GM23338 (cell line): ENCODE measurements at regions not wholly inside any gene's neighbourhood (a gene's known extent, or its start where the extent isn't known, plus 50 kb on each side); places are given as distances from the start of the nearest gene placed in this dataset.

Source experiments
- ATAC-seq: fragments of 200-7000 bp; cut with Tn5 transposase; 3 replicates; pipeline ENCODE4 v1.9.1; 2020
- DNase-seq: peaks from one replicate; pipeline ENCODE4 v3.0.0-alpha.2; 2015; ENCODE audit warnings: low spot score
- H2AFZ ChIP-seq: fragments of 200-600 bp; sonication (generic); 2 replicates; pipeline ENCODE4 v1.8.0; 2016; ENCODE audit warnings: antibody characterized with exemption, mild to moderate bottlenecking, moderate library complexity
- H3F3A ChIP-seq: fragments of 200-600 bp; sonication (generic); replicated peaks from 2 replicates; pipeline ENCODE4 v1.8.0; 2017; ENCODE audit warnings: antibody characterized with exemption, mixed run types, low read depth
- H3K27ac ChIP-seq: fragments of 200-600 bp; sonication (generic); 2 replicates; pipeline ENCODE4 v1.6.1; 2016; ENCODE audit warnings: low read depth
- H3K27me3 ChIP-seq: fragments of 200-600 bp; sonication (generic); 2 replicates; pipeline ENCODE4 v1.8.0; 2016; ENCODE audit warnings: mild to moderate bottlenecking, mixed run types, moderate library complexity; ENCODE audit not compliant: insufficient read depth
- H3K36me3 ChIP-seq: fragments of 200-600 bp; sonication (generic); 2 replicates; pipeline ENCODE4 v1.8.0; 2016; ENCODE audit warnings: mild to moderate bottlenecking; ENCODE audit not compliant: insufficient read depth
- H3K4me1 ChIP-seq: fragments of 200-600 bp; sonication (generic); 2 replicates; pipeline ENCODE4 v1.8.0; 2016; ENCODE audit warnings: mild to moderate bottlenecking, moderate library complexity; ENCODE audit not compliant: insufficient read depth
- H3K4me2 ChIP-seq: fragments of 200-600 bp; sonication (generic); 2 replicates; pipeline ENCODE4 v1.7.1; 2017; ENCODE audit warnings: mixed run types
- H3K4me3 ChIP-seq: fragments of 200-600 bp; sonication (generic); 2 replicates; pipeline ENCODE4 v1.6.1; 2016; ENCODE audit warnings: mixed run types
- H3K79me2 ChIP-seq: fragments of 200-600 bp; sonication (generic); replicated peaks from 2 replicates; pipeline ENCODE4 v1.8.0; 2017; ENCODE audit warnings: mild to moderate bottlenecking; ENCODE audit not compliant: insufficient read depth
- H3K9me2 ChIP-seq: fragments of 200-600 bp; sonication (generic); 2 replicates; pipeline ENCODE4 v1.8.0; 2017; ENCODE audit not compliant: insufficient read depth
- H4K20me1 ChIP-seq: fragments of 200-600 bp; sonication (generic); replicated peaks from 2 replicates; pipeline ENCODE4 v1.8.0; 2017; ENCODE audit warnings: mild to moderate bottlenecking; ENCODE audit not compliant: insufficient read depth
- H3K27ac Mint-ChIP-seq: 2 replicates; pipeline ENCODE4 v1.8.0; 2020; ENCODE audit warnings: inconsistent platforms, mild to moderate bottlenecking, moderate library complexity, mixed read lengths
- H3K27me3 Mint-ChIP-seq: 3 replicates; pipeline ENCODE4 v1.8.0; 2022; ENCODE audit warnings: low read depth, mild to moderate bottlenecking, moderate library complexity, mixed read lengths, inconsistent platforms; ENCODE audit not compliant: insufficient read depth, poor library complexity
- H3K36me3 Mint-ChIP-seq: 3 replicates; pipeline ENCODE4 v1.8.0; 2021; ENCODE audit warnings: low read depth, mild to moderate bottlenecking, inconsistent platforms, moderate library complexity, mixed read lengths
- H3K4me1 Mint-ChIP-seq: 3 replicates; pipeline ENCODE4 v1.8.0; 2020; ENCODE audit warnings: mild to moderate bottlenecking, inconsistent platforms, mixed read lengths
- H3K4me3 Mint-ChIP-seq: 3 replicates; pipeline ENCODE4 v1.8.0; 2021; ENCODE audit warnings: moderate library complexity, mild to moderate bottlenecking, inconsistent platforms, mixed read lengths
- H3K9me3 Mint-ChIP-seq: 3 replicates; pipeline ENCODE4 v1.8.0; 2020; ENCODE audit warnings: moderate library complexity, mild to moderate bottlenecking, inconsistent platforms, mixed read lengths
- CREB1 ChIP-seq: fragments of 250-450 bp; sonication (Bioruptor Pico); IDR thresholded peaks from 2 replicates; pipeline ENCODE4 v1.5.0; 2020; ENCODE audit warnings: low read depth, mild to moderate bottlenecking, moderate library complexity
- ETS1 ChIP-seq: IDR thresholded peaks from 2 replicates; pipeline ENCODE4 v1.6.1; 2016; ENCODE audit warnings: antibody characterized with exemption
- EZH2 ChIP-seq: fragments of 200-600 bp; sonication (generic); IDR thresholded peaks from one replicate; pipeline ENCODE4 v1.8.0; 2017; ENCODE audit warnings: antibody characterized with exemption, mild to moderate bottlenecking, low read depth; ENCODE audit not compliant: unreplicated experiment
- EZH2phosphoT487 ChIP-seq: fragments of 200-600 bp; sonication (generic); IDR thresholded peaks from one replicate; pipeline ENCODE4 v1.8.1; 2018; ENCODE audit warnings: antibody characterized with exemption; ENCODE audit not compliant: unreplicated experiment
- JUNB ChIP-seq: IDR thresholded peaks from one replicate; pipeline ENCODE4 v1.6.1; 2016; ENCODE audit warnings: antibody characterized with exemption; ENCODE audit not compliant: unreplicated experiment
- NANOG ChIP-seq: IDR thresholded peaks from 2 replicates; pipeline ENCODE4 v1.6.1; 2016; ENCODE audit warnings: antibody characterized with exemption, borderline replicate concordance
- POLR2AphosphoS5 ChIP-seq: IDR thresholded peaks from 2 replicates; pipeline ENCODE4 v1.6.1; 2016; ENCODE audit warnings: antibody characterized with exemption, low read depth
- REST ChIP-seq: IDR thresholded peaks from one replicate; pipeline ENCODE4 v1.6.1; 2018; ENCODE audit warnings: antibody characterized with exemption; ENCODE audit not compliant: unreplicated experiment
- STAT1 ChIP-seq: IDR thresholded peaks from one replicate; pipeline ENCODE4 v1.6.1; 2016; ENCODE audit warnings: antibody characterized with exemption; ENCODE audit not compliant: unreplicated experiment
- ZNF114 ChIP-seq: fragments of 250-450 bp; sonication (Bioruptor Pico); IDR thresholded peaks from 2 replicates; pipeline ENCODE4 v1.5.0; 2020; ENCODE audit warnings: mild to moderate bottlenecking, moderate library complexity
- ZNF331 ChIP-seq: fragments of 250-450 bp; sonication (Bioruptor Pico); IDR thresholded peaks from 2 replicates; pipeline ENCODE4 v1.5.0; 2020; ENCODE audit warnings: low read depth, mild to moderate bottlenecking, moderate library complexity
- TF ChIP-seq, protein P1 (sequence below), 2 experiments: fragments of 200-600 bp in 1 of 2; sonication (generic) in 1 of 2; conservative IDR thresholded peaks; 2 replicates each; pipeline versions ENCODE4 v1.5.1 to v1.6.1; 2016 to 2017; ENCODE audit warnings: antibody characterized with exemption in 2 of 2, low read depth in 2 of 2, mild to moderate bottlenecking in 2 of 2, moderate library complexity in 1 of 2
- TF ChIP-seq, protein P2 (sequence below): fragments of 250-450 bp; sonication (Bioruptor Pico); IDR thresholded peaks from 2 replicates; pipeline ENCODE4 v1.5.0; 2020; ENCODE audit warnings: mild to moderate bottlenecking, moderate library complexity

- H3K27ac ChIP-seq: no peak overlapping the region
- H3K9me3 Mint-ChIP-seq: no peaks in the 10 kb centered on the region
- H2AFZ ChIP-seq: peak overlapping the region; percentile 76
- no peak for DNase-seq
- ATAC-seq: no peak
- no peaks in the 10 kb centered on the region for H3F3A ChIP-seq
- 0 out of 2 replicates have a peak, but pooled peaks cover 8% of the 10 kb centered on the region for H3K4me1 ChIP-seq
- H3K27me3 ChIP-seq: no peaks in the 10 kb centered on the region
- peaks cover 15% of the 10 kb centered on the region; the same call in 1 of the 2 replicates for H3K9me2 ChIP-seq
- H3K36me3 ChIP-seq: no peaks in the 10 kb centered on the region
- no peaks in the 10 kb centered on the region for H4K20me1 ChIP-seq
- H3K4me3 Mint-ChIP-seq: no peak overlapping the region
- peaks cover 3% of the 10 kb centered on the region; the same call in 1 of the 3 replicates for H3K4me1 Mint-ChIP-seq
- no peak overlapping the region for H3K27ac Mint-ChIP-seq
- H3K4me3 ChIP-seq: no peak overlapping the region
- no peak overlapping the region for H3K4me2 ChIP-seq
- no peaks in the 10 kb centered on the region for H3K79me2 ChIP-seq
- peaks cover 2% of the 10 kb centered on the region for H3K27me3 Mint-ChIP-seq
- TF ChIP-seq ZNF331 (CRISPR knock-in tag) (no peak), REST (no peak), EZH2phosphoT487 (no peak), POLR2AphosphoS5 (no peak), STAT1 (no peak), CREB1 (CRISPR knock-in tag) (no peak), ETS1 (no peak), EZH2 (no peak), JUNB (no peak), ZNF114 (CRISPR knock-in tag) (no peak), NANOG (no peak)
- TF ChIP-seq, protein P1, sequence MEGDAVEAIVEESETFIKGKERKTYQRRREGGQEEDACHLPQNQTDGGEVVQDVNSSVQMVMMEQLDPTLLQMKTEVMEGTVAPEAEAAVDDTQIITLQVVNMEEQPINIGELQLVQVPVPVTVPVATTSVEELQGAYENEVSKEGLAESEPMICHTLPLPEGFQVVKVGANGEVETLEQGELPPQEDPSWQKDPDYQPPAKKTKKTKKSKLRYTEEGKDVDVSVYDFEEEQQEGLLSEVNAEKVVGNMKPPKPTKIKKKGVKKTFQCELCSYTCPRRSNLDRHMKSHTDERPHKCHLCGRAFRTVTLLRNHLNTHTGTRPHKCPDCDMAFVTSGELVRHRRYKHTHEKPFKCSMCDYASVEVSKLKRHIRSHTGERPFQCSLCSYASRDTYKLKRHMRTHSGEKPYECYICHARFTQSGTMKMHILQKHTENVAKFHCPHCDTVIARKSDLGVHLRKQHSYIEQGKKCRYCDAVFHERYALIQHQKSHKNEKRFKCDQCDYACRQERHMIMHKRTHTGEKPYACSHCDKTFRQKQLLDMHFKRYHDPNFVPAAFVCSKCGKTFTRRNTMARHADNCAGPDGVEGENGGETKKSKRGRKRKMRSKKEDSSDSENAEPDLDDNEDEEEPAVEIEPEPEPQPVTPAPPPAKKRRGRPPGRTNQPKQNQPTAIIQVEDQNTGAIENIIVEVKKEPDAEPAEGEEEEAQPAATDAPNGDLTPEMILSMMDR (conservative IDR thresholded peaks at IDR 0.05; ENCODE audit: low read depth in 2 of 2): no peak
- TF ChIP-seq, protein P2, sequence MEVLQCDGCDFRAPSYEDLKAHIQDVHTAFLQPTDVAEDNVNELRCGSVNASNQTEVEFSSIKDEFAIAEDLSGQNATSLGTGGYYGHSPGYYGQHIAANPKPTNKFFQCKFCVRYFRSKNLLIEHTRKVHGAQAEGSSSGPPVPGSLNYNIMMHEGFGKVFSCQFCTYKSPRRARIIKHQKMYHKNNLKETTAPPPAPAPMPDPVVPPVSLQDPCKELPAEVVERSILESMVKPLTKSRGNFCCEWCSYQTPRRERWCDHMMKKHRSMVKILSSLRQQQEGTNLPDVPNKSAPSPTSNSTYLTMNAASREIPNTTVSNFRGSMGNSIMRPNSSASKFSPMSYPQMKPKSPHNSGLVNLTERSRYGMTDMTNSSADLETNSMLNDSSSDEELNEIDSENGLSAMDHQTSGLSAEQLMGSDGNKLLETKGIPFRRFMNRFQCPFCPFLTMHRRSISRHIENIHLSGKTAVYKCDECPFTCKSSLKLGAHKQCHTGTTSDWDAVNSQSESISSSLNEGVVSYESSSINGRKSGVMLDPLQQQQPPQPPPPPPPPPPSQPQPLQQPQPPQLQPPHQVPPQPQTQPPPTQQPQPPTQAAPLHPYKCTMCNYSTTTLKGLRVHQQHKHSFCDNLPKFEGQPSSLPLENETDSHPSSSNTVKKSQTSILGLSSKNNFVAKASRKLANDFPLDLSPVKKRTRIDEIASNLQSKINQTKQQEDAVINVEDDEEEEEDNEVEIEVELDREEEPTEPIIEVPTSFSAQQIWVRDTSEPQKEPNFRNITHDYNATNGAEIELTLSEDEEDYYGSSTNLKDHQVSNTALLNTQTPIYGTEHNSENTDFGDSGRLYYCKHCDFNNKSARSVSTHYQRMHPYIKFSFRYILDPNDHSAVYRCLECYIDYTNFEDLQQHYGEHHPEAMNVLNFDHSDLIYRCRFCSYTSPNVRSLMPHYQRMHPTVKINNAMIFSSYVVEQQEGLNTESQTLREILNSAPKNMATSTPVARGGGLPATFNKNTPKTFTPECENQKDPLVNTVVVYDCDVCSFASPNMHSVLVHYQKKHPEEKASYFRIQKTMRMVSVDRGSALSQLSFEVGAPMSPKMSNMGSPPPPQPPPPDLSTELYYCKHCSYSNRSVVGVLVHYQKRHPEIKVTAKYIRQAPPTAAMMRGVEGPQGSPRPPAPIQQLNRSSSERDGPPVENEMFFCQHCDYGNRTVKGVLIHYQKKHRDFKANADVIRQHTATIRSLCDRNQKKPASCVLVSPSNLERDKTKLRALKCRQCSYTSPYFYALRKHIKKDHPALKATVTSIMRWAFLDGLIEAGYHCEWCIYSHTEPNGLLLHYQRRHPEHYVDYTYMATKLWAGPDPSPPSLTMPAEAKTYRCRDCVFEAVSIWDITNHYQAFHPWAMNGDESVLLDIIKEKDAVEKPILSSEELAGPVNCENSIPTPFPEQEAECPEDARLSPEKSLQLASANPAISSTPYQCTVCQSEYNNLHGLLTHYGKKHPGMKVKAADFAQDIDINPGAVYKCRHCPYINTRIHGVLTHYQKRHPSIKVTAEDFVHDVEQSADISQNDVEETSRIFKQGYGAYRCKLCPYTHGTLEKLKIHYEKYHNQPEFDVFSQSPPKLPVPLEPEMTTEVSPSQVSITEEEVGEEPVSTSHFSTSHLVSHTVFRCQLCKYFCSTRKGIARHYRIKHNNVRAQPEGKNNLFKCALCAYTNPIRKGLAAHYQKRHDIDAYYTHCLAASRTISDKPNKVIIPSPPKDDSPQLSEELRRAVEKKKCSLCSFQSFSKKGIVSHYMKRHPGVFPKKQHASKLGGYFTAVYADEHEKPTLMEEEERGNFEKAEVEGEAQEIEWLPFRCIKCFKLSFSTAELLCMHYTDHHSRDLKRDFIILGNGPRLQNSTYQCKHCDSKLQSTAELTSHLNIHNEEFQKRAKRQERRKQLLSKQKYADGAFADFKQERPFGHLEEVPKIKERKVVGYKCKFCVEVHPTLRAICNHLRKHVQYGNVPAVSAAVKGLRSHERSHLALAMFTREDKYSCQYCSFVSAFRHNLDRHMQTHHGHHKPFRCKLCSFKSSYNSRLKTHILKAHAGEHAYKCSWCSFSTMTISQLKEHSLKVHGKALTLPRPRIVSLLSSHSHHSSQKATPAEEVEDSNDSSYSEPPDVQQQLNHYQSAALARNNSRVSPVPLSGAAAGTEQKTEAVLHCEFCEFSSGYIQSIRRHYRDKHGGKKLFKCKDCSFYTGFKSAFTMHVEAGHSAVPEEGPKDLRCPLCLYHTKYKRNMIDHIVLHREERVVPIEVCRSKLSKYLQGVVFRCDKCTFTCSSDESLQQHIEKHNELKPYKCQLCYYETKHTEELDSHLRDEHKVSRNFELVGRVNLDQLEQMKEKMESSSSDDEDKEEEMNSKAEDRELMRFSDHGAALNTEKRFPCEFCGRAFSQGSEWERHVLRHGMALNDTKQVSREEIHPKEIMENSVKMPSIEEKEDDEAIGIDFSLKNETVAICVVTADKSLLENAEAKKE (CRISPR knock-in tag): no peak
- H3K36me3 Mint-ChIP-seq: no peaks in the 10 kb centered on the region
These were observed 355.6 kb upstream of the KAZN start for GRCh38 chr1:14242870-14243269.
